Stimulated activated CD4-positive, alpha-beta T cell treated with anti-CD3 and anti-CD28 coated beads, TNF-alpha, amount 100 ng/mL, for 24 hours (primary cell): ENCODE measurements at regions not wholly inside any gene's neighbourhood (a gene's known extent, or its start where the extent isn't known, plus 50 kb on each side); places are given as distances from the start of the nearest gene placed in this dataset.
A peak's percentile ranks its signal among the peaks of the same experiment; 100 is the strongest.

Source experiments
- DNase-seq, 3 experiments: peaks; one replicate each; pipeline ENCODE4 v3.0.0-alpha.2; 2020; ENCODE audit warnings: low read depth in 3 of 3

- no peak for DNase-seq
Observed at GRCh38 chr2:176813156-176813555, 399.4 kb upstream of the HNRNPA3 start.

- DNase-seq, result no peak
Observed at GRCh38 chr2:176813621-176814049, 399.0 kb upstream of the HNRNPA3 start.

GRCh38 chr2:176814274-176814673 lies 398.3 kb upstream of the HNRNPA3 start:
- no peak for DNase-seq

- no peak for DNase-seq
Observed at GRCh38 chr2:176814740-176815367, 397.7 kb upstream of the HNRNPA3 start.

DNA sequence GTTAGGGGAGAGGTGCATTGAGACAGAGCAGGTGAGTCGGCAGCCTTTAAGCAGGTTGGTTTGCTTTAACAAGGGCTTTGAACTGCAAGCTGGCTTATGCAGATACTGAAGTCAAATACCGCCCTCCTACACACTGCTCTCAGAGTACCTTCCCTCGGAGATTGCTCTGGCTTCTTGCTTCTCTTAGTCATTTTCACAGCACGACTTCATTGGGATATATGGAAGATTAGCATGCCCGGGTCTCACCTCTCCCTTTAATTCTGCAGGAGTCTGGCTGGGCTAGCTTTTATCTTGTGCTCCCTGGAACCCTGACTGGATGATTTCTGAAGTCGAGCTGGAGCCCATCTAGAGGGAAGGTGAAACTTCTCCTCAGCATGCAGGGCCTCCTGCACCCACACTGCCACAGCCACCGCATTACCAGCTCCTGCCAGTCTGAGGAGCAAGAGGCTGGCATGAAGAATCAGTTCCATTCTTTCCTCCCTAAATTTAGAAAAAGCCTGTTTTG lies 395.5 kb upstream of the HNRNPA3 start:
- DNase-seq, result no peak

DNA sequence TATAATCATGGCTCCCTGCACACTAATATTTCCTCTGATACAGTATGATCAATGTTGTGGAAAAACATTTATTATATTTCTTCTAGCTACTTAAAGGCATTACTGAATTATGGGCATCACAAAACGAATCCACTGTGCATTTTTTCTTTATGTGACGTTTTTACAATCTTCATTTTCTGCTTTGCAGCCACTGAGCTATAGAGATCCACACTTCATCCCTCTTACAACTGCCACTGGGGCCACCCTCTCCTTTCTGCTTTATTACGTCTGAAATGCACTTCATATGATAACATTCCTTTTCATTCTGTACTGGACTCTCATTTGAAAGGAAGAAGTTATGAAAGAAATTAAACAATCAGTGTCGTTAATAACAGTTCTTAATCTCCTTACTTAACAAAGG lies 394.5 kb upstream of the HNRNPA3 start:
- DNase-seq, result no peak

DNA sequence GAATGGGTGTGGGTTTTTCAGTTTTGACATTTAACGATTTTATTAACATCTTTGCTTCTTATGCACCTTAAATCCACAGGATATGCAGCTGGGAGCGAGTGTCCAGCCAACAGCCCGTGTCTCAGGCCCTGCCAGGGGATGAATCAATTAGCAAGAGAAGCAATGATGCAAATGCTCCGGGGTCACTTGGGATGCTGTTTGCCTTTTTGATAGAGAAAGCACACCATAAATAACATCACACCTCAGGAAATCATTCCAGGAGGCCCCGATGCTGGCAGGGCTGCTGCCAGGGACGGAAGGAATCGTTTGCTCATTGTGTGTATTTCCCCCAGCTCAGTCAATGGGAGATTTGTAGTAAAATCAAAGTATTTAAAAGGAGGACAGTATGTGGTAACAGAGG lies 394.0 kb upstream of the HNRNPA3 start:
- DNase-seq, result no peak

DNA sequence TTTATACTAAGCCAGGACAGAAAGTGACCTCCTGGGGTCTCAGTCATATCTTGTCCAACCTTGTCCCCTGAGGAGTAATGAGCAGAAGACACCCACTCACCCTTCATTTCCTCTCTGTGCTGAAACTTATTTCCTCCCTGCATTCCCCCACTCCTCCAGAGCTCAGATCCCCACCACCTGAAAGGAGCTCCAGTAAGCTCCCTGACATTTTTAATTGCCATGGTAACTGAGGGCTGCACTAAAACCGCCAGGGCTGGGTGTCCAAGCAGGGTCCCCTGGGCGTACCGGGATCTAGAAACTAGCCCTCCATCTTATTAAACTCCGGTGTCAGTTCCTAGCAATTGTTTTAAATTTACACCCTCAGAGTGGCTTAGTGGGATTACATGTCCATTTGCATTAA lies 393.3 kb upstream of the HNRNPA3 start:
- DNase-seq, result no peak

DNA sequence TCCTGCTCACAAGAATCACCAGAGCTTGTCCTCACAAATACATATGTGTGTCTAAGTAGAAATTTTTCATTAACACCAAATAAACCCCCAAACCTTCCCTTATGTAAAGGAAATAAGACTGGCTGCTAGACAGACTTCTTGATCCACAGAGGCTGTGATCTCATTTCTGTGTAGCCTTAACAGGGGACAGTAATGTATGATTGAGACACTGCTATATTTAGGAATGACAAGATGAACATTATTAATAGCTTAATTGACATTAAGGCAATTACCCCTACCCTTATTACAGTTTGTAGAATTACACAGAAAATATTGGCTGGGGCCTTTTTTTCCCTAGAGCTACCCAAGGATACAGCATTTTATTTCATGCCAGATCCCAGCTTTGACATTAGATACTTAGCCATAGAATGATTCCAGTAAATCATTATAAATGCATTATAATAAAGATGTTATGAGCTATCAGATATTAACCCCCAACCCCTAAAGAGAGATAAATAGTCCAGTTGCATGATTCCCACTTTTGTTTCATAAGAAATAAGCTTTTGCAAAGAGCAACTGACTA lies 392.1 kb upstream of the HNRNPA3 start:
- DNase-seq, result no peak

- no peak for DNase-seq
Observed at GRCh38 chr2:176821350-176821749, 391.2 kb upstream of the HNRNPA3 start.

DNA sequence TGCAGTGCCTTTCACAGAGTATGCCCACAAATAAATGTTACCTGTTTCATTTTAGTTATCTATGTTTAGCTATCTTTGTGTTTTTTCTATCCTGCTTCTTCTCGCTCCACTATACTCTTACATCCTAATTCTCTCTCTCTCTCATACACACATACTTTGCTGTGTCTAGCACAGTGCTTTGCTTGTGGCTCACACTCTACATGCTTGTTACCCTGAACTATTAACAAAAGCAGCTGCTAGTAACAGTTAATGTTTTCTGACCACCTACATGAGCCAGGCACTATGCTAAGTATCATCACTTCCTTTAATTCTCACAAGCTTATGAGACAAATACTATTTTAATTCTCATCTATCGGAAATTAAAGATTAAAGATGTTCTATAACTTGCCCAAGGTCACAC lies 390.5 kb upstream of the HNRNPA3 start:
- no peak for DNase-seq

DNA sequence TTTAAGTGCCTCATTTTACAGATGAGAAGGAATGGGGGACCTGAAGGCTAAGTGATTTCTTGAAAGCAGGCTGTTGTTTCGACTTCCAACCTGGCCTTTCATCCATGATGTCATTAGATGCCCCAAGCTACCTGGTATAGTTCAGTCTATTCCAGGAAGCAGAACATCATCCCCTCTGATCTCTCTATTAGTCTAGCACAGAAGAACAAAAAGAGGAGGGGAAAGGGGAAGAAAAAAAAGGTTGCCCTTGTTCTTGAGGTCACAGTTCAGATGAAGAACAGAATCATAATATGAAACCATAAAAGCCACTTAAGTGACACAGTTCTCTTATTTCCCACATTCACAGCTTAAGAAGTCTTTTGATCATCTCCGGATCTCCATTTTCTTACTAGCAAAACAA lies 386.2 kb upstream of the HNRNPA3 start:
- no peak for DNase-seq

GRCh38 chr2:176826984-176827668 lies 385.5 kb upstream of the HNRNPA3 start:
- peak in 1 of 3 experiments; percentile 35 for DNase-seq

- no peak for DNase-seq
Observed at GRCh38 chr2:176830362-176830761, 382.2 kb upstream of the HNRNPA3 start.

GRCh38 chr2:176832086-176832485 lies 380.5 kb upstream of the HNRNPA3 start:
- DNase-seq, result no peak

GRCh38 chr2:176833671-176834070 lies 378.9 kb upstream of the HNRNPA3 start:
- DNase-seq, result no peak

DNA sequence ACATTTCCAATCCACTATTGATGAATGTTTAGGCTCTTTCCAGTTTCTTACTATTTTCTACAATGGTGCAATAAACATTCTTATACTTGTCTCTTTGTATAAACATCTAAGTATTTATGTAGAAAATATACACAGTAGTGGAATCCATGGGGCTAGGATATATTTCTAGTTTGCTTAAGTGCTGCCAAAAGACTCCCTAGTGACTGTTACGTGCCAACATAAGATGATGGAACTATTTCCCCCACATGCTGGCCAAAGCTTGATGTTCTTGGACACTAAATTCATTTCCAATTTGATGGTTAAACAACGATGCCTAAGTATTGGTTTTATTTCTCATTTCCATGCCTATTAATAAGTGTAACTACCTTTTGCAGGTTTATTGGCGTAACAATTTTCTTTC lies 378.4 kb upstream of the HNRNPA3 start:
- no peak for DNase-seq

DNA sequence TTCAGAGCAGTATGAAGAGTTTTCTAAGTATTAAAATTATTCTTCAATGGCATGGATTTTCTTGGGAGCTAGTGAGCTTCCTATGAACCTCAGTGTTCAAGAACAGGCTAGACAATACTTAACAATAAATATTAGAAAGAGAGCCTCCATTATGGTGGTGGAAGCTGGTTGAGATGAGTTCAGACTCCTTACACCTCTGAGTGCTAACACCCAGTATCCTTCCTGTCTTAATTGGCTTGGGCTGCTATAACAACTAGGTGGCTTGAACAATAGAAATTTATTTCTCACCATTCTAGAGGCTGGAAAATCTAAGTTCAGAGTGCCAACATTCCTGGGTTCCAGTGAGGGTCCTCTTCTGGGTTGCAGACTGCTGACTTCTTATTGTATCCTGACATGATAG lies 369.4 kb upstream of the HNRNPA3 start:
- no peak for DNase-seq

GRCh38 chr2:176844461-176844860 lies 368.1 kb upstream of the HNRNPA3 start:
- no peak for DNase-seq

- no peak for DNase-seq
Observed at GRCh38 chr2:176845718-176846117, 366.9 kb upstream of the HNRNPA3 start.

- no peak for DNase-seq
Observed at GRCh38 chr2:176847575-176847974, 365.0 kb upstream of the HNRNPA3 start.

- DNase-seq, result no peak
Observed at GRCh38 chr2:176848844-176849243, 363.8 kb upstream of the HNRNPA3 start.

DNA sequence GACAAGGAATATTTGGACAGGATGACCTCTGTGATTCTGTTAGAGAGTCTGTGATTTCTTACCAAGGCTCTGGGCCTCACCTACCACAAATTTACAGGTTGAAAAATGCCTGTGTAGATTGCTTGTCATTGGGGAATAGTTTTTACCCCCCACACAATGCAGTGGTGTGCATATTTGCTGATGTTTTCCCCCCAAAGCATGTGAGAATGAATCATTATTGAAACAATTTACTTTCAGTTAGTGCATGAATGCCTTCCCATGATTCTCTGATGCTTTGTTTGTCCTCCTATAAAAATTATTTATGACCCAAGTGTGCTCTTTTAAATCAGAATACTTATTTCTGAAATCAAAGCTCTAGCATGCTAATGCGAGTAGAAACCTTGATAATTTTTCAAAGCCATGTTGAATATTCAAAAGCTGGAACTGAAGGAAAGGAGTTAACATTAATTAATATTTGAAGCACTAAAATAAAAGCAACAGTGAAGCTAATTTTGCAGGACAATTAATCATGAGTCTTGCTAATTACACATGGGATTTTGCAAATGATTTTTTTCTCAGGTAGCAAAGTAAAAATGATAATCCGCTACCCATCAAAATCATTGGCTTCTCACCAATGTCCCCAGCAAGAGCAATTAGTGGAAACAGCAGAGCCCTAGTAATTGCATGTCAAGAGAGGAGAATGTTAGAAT lies 361.2 kb upstream of the HNRNPA3 start:
- DNase-seq, result no peak
